HEK293T (cell line): ENCODE measurements at regions not wholly inside any gene's neighbourhood (a gene's known extent, or its start where the extent isn't known, plus 50 kb on each side); places are given as distances from the start of the nearest gene placed in this dataset.

Experiments
- BHLHE40 ChIP-seq: fragments of 450-650 bp; IDR thresholded peaks from 2 replicates; pipeline ENCODE4 v1.6.1; 2016; ENCODE audit warnings: mild to moderate bottlenecking, moderate library complexity, borderline replicate concordance
- ELF4 ChIP-seq: fragments of 450-650 bp; IDR thresholded peaks from 2 replicates; pipeline ENCODE4 v1.6.1; 2017; ENCODE audit warnings: antibody characterized with exemption
- FOXK2 ChIP-seq: fragments of 450-650 bp; IDR thresholded peaks from 2 replicates; pipeline ENCODE4 v1.6.1; 2016; ENCODE audit warnings: mild to moderate bottlenecking
- FOXM1 ChIP-seq: fragments of 450-650 bp; IDR thresholded peaks from 2 replicates; pipeline ENCODE4 v1.6.1; 2017; ENCODE audit warnings: mild to moderate bottlenecking, borderline replicate concordance
- L3MBTL2 ChIP-seq: fragments of 450-650 bp; conservative IDR thresholded peaks from 2 replicates; pipeline ENCODE4 v1.6.1; 2016; ENCODE audit warnings: mild to moderate bottlenecking
- LEF1 ChIP-seq: fragments of 450-650 bp; IDR thresholded peaks from 2 replicates; pipeline ENCODE4 v1.6.1; 2017; ENCODE audit warnings: mild to moderate bottlenecking, borderline replicate concordance
- NFRKB ChIP-seq: fragments of 450-650 bp; IDR thresholded peaks from 2 replicates; pipeline ENCODE4 v1.6.1; 2016; ENCODE audit warnings: mild to moderate bottlenecking, moderate library complexity
- SP1 ChIP-seq: fragments of 450-650 bp; IDR thresholded peaks from 2 replicates; pipeline ENCODE4 v1.6.1; 2017

DNA sequence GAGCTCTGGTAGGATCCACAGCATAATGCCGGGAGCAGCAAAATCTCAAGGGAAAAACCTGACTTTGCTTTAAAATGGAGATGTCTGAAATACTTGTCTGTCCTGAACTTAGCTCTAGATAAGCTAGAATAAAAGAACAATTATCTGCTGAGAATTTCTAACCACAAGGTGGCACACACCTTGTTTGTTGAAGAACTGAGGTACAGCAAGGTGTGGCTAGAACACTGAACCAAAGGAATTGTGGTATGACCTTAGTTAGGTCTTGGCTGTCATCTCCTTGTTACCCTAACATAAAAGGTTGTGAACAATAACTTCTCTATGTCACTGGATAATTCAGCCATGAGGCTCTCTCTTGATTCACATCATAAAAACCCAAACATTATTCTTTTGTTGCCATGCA, 72.3 kb upstream of the ANXA1 start:
- no peak for TF ChIP-seq SP1
- no peak for TF ChIP-seq BHLHE40
- no peak for TF ChIP-seq FOXK2
- TF ChIP-seq ELF4, result no peak
- no peak for TF ChIP-seq L3MBTL2
- TF ChIP-seq FOXM1, result no peak
- TF ChIP-seq LEF1, result no peak
- no peak for TF ChIP-seq NFRKB
